ENCODE measurements at regions not wholly inside any gene's neighbourhood (a gene's known extent, or its start where the extent isn't known, plus 50 kb on each side); places are given as distances from the start of the nearest gene placed in this dataset.

DNA sequence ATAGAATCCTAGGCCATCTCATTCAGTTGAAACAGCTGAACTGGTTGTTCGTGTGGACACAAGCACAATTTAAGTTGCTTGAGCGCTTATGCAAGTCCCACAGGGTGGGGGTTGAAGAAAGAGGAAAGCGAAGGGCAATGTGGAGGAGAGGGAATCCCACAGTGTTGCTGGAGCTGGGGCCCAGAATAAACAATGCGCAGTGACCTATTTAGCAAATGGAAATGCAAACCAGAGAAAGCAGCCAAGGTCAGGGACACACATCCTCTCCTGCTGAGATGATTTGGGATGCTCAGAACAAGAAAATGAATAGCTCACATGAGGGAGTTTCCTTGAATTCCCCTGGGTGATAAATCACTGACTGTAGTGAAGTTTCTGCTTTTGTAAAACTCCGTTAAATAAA is 838.3 kb downstream of the TLE4 start:
- no peak for TF ChIP-seq ETV6 (conservative IDR thresholded peaks at IDR 0.05 in 1 of 2, IDR thresholded peaks at IDR 0.05 in 1 of 2; ENCODE audit: borderline replicate concordance in 1 of 2, low read depth in 1 of 2)
- no peak for TF ChIP-seq POLR2A (IDR thresholded peaks at IDR 0.05; ENCODE audit: low read depth, low read length)
- TF ChIP-seq ZBTB4 (CRISPR knock-in tag; IDR thresholded peaks at IDR 0.05): no peak
- TF ChIP-seq, protein P1, sequence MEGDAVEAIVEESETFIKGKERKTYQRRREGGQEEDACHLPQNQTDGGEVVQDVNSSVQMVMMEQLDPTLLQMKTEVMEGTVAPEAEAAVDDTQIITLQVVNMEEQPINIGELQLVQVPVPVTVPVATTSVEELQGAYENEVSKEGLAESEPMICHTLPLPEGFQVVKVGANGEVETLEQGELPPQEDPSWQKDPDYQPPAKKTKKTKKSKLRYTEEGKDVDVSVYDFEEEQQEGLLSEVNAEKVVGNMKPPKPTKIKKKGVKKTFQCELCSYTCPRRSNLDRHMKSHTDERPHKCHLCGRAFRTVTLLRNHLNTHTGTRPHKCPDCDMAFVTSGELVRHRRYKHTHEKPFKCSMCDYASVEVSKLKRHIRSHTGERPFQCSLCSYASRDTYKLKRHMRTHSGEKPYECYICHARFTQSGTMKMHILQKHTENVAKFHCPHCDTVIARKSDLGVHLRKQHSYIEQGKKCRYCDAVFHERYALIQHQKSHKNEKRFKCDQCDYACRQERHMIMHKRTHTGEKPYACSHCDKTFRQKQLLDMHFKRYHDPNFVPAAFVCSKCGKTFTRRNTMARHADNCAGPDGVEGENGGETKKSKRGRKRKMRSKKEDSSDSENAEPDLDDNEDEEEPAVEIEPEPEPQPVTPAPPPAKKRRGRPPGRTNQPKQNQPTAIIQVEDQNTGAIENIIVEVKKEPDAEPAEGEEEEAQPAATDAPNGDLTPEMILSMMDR (IDR thresholded peaks at IDR 0.05 in 2 of 3, conservative IDR thresholded peaks at IDR 0.05 in 1 of 3; ENCODE audit: control insufficient read depth in 2 of 3, extremely low read depth in 1 of 3, insufficient read depth in 1 of 3, low read depth in 3 of 3, low read length in 3 of 3): no peak
- TF ChIP-seq PBX3 (IDR thresholded peaks at IDR 0.05; ENCODE audit: insufficient replicate concordance, low read depth, low read length): no peak
- TF ChIP-seq EP300 (IDR thresholded peaks at IDR 0.05; ENCODE audit: borderline replicate concordance in 1 of 2, control insufficient read depth in 1 of 2, low read depth in 2 of 2, low read length in 2 of 2): no peak
- no peak for TF ChIP-seq PAX5 (IDR thresholded peaks at IDR 0.05; ENCODE audit: borderline replicate concordance, low read depth, low read length)
- TF ChIP-seq, protein P2, sequence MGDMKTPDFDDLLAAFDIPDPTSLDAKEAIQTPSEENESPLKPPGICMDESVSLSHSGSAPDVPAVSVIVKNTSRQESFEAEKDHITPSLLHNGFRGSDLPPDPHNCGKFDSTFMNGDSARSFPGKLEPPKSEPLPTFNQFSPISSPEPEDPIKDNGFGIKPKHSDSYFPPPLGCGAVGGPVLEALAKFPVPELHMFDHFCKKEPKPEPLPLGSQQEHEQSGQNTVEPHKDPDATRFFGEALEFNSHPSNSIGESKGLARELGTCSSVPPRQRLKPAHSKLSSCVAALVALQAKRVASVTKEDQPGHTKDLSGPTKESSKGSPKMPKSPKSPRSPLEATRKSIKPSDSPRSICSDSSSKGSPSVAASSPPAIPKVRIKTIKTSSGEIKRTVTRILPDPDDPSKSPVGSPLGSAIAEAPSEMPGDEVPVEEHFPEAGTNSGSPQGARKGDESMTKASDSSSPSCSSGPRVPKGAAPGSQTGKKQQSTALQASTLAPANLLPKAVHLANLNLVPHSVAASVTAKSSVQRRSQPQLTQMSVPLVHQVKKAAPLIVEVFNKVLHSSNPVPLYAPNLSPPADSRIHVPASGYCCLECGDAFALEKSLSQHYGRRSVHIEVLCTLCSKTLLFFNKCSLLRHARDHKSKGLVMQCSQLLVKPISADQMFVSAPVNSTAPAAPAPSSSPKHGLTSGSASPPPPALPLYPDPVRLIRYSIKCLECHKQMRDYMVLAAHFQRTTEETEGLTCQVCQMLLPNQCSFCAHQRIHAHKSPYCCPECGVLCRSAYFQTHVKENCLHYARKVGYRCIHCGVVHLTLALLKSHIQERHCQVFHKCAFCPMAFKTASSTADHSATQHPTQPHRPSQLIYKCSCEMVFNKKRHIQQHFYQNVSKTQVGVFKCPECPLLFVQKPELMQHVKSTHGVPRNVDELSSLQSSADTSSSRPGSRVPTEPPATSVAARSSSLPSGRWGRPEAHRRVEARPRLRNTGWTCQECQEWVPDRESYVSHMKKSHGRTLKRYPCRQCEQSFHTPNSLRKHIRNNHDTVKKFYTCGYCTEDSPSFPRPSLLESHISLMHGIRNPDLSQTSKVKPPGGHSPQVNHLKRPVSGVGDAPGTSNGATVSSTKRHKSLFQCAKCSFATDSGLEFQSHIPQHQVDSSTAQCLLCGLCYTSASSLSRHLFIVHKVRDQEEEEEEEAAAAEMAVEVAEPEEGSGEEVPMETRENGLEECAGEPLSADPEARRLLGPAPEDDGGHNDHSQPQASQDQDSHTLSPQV (IDR thresholded peaks at IDR 0.05): no peak
- no peak for TF ChIP-seq HDAC6 (IDR thresholded peaks at IDR 0.05; ENCODE audit: unreplicated experiment)
- TF ChIP-seq FOS (IDR thresholded peaks at IDR 0.05; ENCODE audit: borderline replicate concordance, extremely low read depth, insufficient read length): no peak

All from GM12878 (cell line).